ENCODE measurements at regions not wholly inside any gene's neighbourhood (a gene's known extent, or its start where the extent isn't known, plus 50 kb on each side); places are given as distances from the start of the nearest gene placed in this dataset.

GRCh38 chr18:45505497-45506206, 109.6 kb upstream of the SLC14A2 start:
- TF ChIP-seq, protein P1, sequence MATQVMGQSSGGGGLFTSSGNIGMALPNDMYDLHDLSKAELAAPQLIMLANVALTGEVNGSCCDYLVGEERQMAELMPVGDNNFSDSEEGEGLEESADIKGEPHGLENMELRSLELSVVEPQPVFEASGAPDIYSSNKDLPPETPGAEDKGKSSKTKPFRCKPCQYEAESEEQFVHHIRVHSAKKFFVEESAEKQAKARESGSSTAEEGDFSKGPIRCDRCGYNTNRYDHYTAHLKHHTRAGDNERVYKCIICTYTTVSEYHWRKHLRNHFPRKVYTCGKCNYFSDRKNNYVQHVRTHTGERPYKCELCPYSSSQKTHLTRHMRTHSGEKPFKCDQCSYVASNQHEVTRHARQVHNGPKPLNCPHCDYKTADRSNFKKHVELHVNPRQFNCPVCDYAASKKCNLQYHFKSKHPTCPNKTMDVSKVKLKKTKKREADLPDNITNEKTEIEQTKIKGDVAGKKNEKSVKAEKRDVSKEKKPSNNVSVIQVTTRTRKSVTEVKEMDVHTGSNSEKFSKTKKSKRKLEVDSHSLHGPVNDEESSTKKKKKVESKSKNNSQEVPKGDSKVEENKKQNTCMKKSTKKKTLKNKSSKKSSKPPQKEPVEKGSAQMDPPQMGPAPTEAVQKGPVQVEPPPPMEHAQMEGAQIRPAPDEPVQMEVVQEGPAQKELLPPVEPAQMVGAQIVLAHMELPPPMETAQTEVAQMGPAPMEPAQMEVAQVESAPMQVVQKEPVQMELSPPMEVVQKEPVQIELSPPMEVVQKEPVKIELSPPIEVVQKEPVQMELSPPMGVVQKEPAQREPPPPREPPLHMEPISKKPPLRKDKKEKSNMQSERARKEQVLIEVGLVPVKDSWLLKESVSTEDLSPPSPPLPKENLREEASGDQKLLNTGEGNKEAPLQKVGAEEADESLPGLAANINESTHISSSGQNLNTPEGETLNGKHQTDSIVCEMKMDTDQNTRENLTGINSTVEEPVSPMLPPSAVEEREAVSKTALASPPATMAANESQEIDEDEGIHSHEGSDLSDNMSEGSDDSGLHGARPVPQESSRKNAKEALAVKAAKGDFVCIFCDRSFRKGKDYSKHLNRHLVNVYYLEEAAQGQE (IDR thresholded peaks at IDR 0.05; ENCODE audit: low read depth), result no peak
- TF ChIP-seq NFIC (IDR thresholded peaks at IDR 0.05) (no peak), TCF12 (IDR thresholded peaks at IDR 0.05; ENCODE audit: low read depth) (no peak), CREB1 (IDR thresholded peaks at IDR 0.05; ENCODE audit: low read depth) (no peak), FOXM1 (IDR thresholded peaks at IDR 0.05; ENCODE audit: borderline replicate concordance, low read depth) (no peak), RAD21 (IDR thresholded peaks at IDR 0.05; ENCODE audit: low read depth) (no peak), YY1 (IDR thresholded peaks at IDR 0.05; ENCODE audit: low read depth) (no peak), EGR1 (IDR thresholded peaks at IDR 0.05) (no peak)
- TF ChIP-seq, protein P2, sequence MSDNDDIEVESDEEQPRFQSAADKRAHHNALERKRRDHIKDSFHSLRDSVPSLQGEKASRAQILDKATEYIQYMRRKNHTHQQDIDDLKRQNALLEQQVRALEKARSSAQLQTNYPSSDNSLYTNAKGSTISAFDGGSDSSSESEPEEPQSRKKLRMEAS (IDR thresholded peaks at IDR 0.05), result no peak
- TF ChIP-seq, protein P3, sequence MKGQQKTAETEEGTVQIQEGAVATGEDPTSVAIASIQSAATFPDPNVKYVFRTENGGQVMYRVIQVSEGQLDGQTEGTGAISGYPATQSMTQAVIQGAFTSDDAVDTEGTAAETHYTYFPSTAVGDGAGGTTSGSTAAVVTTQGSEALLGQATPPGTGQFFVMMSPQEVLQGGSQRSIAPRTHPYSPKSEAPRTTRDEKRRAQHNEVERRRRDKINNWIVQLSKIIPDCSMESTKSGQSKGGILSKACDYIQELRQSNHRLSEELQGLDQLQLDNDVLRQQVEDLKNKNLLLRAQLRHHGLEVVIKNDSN (IDR thresholded peaks at IDR 0.05), result no peak
